Progenitor cell of endocrine pancreas (in vitro differentiated cells): ENCODE measurements at regions not wholly inside any gene's neighbourhood (a gene's known extent, or its start where the extent isn't known, plus 50 kb on each side); places are given as distances from the start of the nearest gene placed in this dataset.

ENCODE experiments used
- DNase-seq: peaks from one replicate; pipeline ENCODE4 v3.0.0; 2021; ENCODE audit warnings: low spot score; ENCODE audit not compliant: unreplicated experiment
- H3K27ac Mint-ChIP-seq: 2 replicates; pipeline ENCODE4 v1.8.0; 2021; ENCODE audit warnings: mild to moderate bottlenecking, moderate library complexity, mixed read lengths
- H3K27me3 Mint-ChIP-seq: 2 replicates; pipeline ENCODE4 v1.8.0; 2021; ENCODE audit warnings: mixed read lengths
- H3K36me3 Mint-ChIP-seq: 2 replicates; pipeline ENCODE4 v1.8.0; 2022; ENCODE audit warnings: mixed read lengths; ENCODE audit not compliant: insufficient read depth
- H3K4me1 Mint-ChIP-seq: 2 replicates; pipeline ENCODE4 v1.8.0; 2021; ENCODE audit warnings: low read depth, mixed read lengths
- H3K4me3 Mint-ChIP-seq: 2 replicates; pipeline ENCODE4 v1.8.0; 2021; ENCODE audit warnings: low read depth, mild to moderate bottlenecking, moderate library complexity, mixed read lengths
- H3K9me3 Mint-ChIP-seq: 2 replicates; pipeline ENCODE4 v1.8.0; 2021; ENCODE audit warnings: low read depth, mixed read lengths
- CTCF ChIP-seq: fragments of 200-600 bp; sonication (generic); IDR thresholded peaks from one replicate; pipeline ENCODE4 v1.5.0; 2021; ENCODE audit warnings: antibody characterized with exemption, mild to moderate bottlenecking; ENCODE audit not compliant: unreplicated experiment

GRCh38 chr16:65598621-65599020, 476.8 kb upstream of the CDH11 start:
- Mint-ChIP-seq H3K4me1 (peaks cover 7% of the 10 kb centered on the region), H3K9me3 (no peaks in the 10 kb centered on the region)
- no peak for TF ChIP-seq CTCF

GRCh38 chr16:65583498-65583897, 461.6 kb upstream of the CDH11 start:
- H3K4me3 Mint-ChIP-seq: no peak overlapping the region
- H3K27ac Mint-ChIP-seq: no peak overlapping the region
- TF ChIP-seq CTCF: no peak

More at GRCh38 chr16:65598621-65599020, 476.8 kb upstream of the CDH11 start:
- Mint-ChIP-seq H3K4me3 (no peak overlapping the region), H3K36me3 (no peaks in the 10 kb centered on the region), H3K27ac (peak overlapping the region; percentile 3), H3K27me3 (no peaks in the 10 kb centered on the region)
- no peak for DNase-seq

GRCh38 chr16:65579050-65579449, 457.2 kb upstream of the CDH11 start:
- no peak for DNase-seq
- TF ChIP-seq CTCF: no peak
- no peak overlapping the region for H3K4me3 Mint-ChIP-seq
- no peaks in the 10 kb centered on the region for H3K36me3 Mint-ChIP-seq
- peaks cover 16% of the 10 kb centered on the region for H3K27me3 Mint-ChIP-seq
- no peak overlapping the region for H3K27ac Mint-ChIP-seq
- H3K9me3 Mint-ChIP-seq: no peaks in the 10 kb centered on the region
- peaks cover 3% of the 10 kb centered on the region for H3K4me1 Mint-ChIP-seq

More at GRCh38 chr16:65583498-65583897, 461.6 kb upstream of the CDH11 start:
- Mint-ChIP-seq H3K36me3 (no peaks in the 10 kb centered on the region), H3K27me3 (no peaks in the 10 kb centered on the region), H3K9me3 (no peaks in the 10 kb centered on the region), H3K4me1 (no peaks in the 10 kb centered on the region)
- DNase-seq: no peak

GRCh38 chr16:65576631-65577030, 454.8 kb upstream of the CDH11 start:
- no peak overlapping the region for H3K27ac Mint-ChIP-seq
- no peak for TF ChIP-seq CTCF
- H3K9me3 Mint-ChIP-seq: no peaks in the 10 kb centered on the region
- DNase-seq: no peak
- peaks cover 16% of the 10 kb centered on the region for H3K27me3 Mint-ChIP-seq
- no peaks in the 10 kb centered on the region for H3K36me3 Mint-ChIP-seq
- no peak overlapping the region for H3K4me3 Mint-ChIP-seq
- H3K4me1 Mint-ChIP-seq: peaks cover 3% of the 10 kb centered on the region

- Mint-ChIP-seq H3K9me3 (peaks cover under 1% of the 10 kb centered on the region), H3K36me3 (no peaks in the 10 kb centered on the region), H3K4me3 (no peak overlapping the region), H3K27me3 (peaks cover 16% of the 10 kb centered on the region), H3K4me1 (peaks cover 3% of the 10 kb centered on the region), H3K27ac (peak overlapping the region; percentile 50)
- TF ChIP-seq CTCF: no peak
- no peak for DNase-seq
Measured at GRCh38 chr16:65576139-65576538, 454.3 kb upstream of the CDH11 start.
